ENCODE measurements at regions not wholly inside any gene's neighbourhood (a gene's known extent, or its start where the extent isn't known, plus 50 kb on each side); places are given as distances from the start of the nearest gene placed in this dataset.

DNA sequence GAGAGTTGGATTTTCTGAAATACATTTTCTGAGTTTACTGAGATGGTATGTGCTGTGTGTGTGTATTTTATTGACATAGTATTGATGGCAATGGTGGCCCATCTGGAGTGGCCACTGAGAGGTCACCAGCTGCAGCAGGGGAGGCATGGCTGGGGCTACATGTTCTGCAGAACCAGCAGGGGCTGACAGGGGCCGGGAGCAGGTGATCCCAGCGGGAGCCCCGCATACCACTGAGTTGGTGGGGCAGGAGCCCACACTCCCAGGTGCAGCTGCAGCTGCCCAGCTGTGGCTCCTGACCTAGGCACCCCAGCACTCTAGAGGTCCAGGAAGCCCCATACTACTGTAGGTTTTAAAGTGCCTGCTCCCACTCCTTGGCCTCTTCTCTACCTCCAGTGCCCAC, 1044.2 kb upstream of the CDH9 start:
- TF ChIP-seq GATA2 (IDR thresholded peaks at IDR 0.05; ENCODE audit: low read depth, low read length) (no peak), GATA3 (IDR thresholded peaks at IDR 0.05; ENCODE audit: low read depth, low read length) (no peak)
